ENCODE measurements at regions not wholly inside any gene's neighbourhood (a gene's known extent, or its start where the extent isn't known, plus 50 kb on each side); places are given as distances from the start of the nearest gene placed in this dataset.
"Not testable (repeated sequence)": the region's sequence is repeated elsewhere in the genome, so short reads cannot be mapped to it uniquely, and the experiment has no call there.

- DNase-seq (ENCODE audit: low read depth), result not testable (repeated sequence)
Observed at GRCh38 chr20:26120920-26121319, 424.3 kb upstream of the ZNF337 start.

- not testable (repeated sequence) for DNase-seq (ENCODE audit: low read depth)
Observed at GRCh38 chr20:26094498-26094897, 397.8 kb upstream of the ZNF337 start.

- not testable (repeated sequence) for DNase-seq (ENCODE audit: low read depth)
Observed at GRCh38 chr20:26091921-26092320, 395.3 kb upstream of the ZNF337 start.

GRCh38 chr20:26086195-26086594 lies 389.5 kb upstream of the ZNF337 start:
- DNase-seq (ENCODE audit: low read depth), result not testable (repeated sequence)

- DNase-seq (ENCODE audit: low read depth), result not testable (repeated sequence)
Observed at GRCh38 chr20:26073972-26074371, 377.3 kb upstream of the ZNF337 start.

- DNase-seq (ENCODE audit: low read depth), result not testable (repeated sequence)
Observed at GRCh38 chr20:26059324-26059723, 362.7 kb upstream of the ZNF337 start.

- DNase-seq (ENCODE audit: low read depth), result not testable (repeated sequence)
Observed at GRCh38 chr20:26058446-26058845, 361.8 kb upstream of the ZNF337 start.

- not testable (repeated sequence) for DNase-seq (ENCODE audit: low read depth)
Observed at GRCh38 chr20:26057135-26057752, 360.6 kb upstream of the ZNF337 start.

GRCh38 chr20:26025792-26026191 lies 329.1 kb upstream of the ZNF337 start:
- DNase-seq (ENCODE audit: low read depth), result not testable (repeated sequence)

GRCh38 chr20:26010942-26011276 lies 314.3 kb upstream of the ZNF337 start:
- not testable (repeated sequence) for DNase-seq (ENCODE audit: low read depth)

GRCh38 chr20:26010224-26010941 lies 313.7 kb upstream of the ZNF337 start:
- DNase-seq (ENCODE audit: low read depth), result not testable (repeated sequence)

GRCh38 chr20:26009402-26010223 lies 313.0 kb upstream of the ZNF337 start:
- DNase-seq (ENCODE audit: low read depth), result peak; percentile 35

GRCh38 chr20:26008026-26008425 lies 311.4 kb upstream of the ZNF337 start:
- DNase-seq (ENCODE audit: low read depth), result not testable (repeated sequence)

GRCh38 chr20:26006164-26006563 lies 309.5 kb upstream of the ZNF337 start:
- not testable (repeated sequence) for DNase-seq (ENCODE audit: low read depth)

GRCh38 chr20:26003959-26004358 lies 307.3 kb upstream of the ZNF337 start:
- DNase-seq (ENCODE audit: low read depth), result not testable (repeated sequence)

GRCh38 chr20:25997367-25998038 lies 300.9 kb upstream of the ZNF337 start:
- not testable (repeated sequence) for DNase-seq (ENCODE audit: low read depth)

- no peak for DNase-seq (ENCODE audit: low read depth)
Observed at GRCh38 chr20:25992146-25992545, 295.5 kb upstream of the ZNF337 start.

GRCh38 chr20:25991756-25992130 lies 295.1 kb upstream of the ZNF337 start:
- no peak for DNase-seq (ENCODE audit: low read depth)

GRCh38 chr20:25991051-25991755 lies 294.6 kb upstream of the ZNF337 start:
- no peak for DNase-seq (ENCODE audit: low read depth)

GRCh38 chr20:25989686-25990085 lies 293.0 kb upstream of the ZNF337 start:
- not testable (repeated sequence) for DNase-seq (ENCODE audit: low read depth)

- DNase-seq (ENCODE audit: low read depth), result no peak
Observed at GRCh38 chr20:25989196-25989595, 292.5 kb upstream of the ZNF337 start.
